GM23338 (cell line): ENCODE measurements at regions not wholly inside any gene's neighbourhood (a gene's known extent, or its start where the extent isn't known, plus 50 kb on each side); places are given as distances from the start of the nearest gene placed in this dataset.

Source experiments
- ATAC-seq: fragments of 200-7000 bp; cut with Tn5 transposase; 3 replicates; pipeline ENCODE4 v1.9.1; 2020
- DNase-seq: peaks from one replicate; pipeline ENCODE4 v3.0.0-alpha.2; 2015; ENCODE audit warnings: low spot score
- H2AFZ ChIP-seq: fragments of 200-600 bp; sonication (generic); 2 replicates; pipeline ENCODE4 v1.8.0; 2016; ENCODE audit warnings: antibody characterized with exemption, mild to moderate bottlenecking, moderate library complexity
- H3F3A ChIP-seq: fragments of 200-600 bp; sonication (generic); replicated peaks from 2 replicates; pipeline ENCODE4 v1.8.0; 2017; ENCODE audit warnings: antibody characterized with exemption, mixed run types, low read depth
- H3K27ac ChIP-seq: fragments of 200-600 bp; sonication (generic); 2 replicates; pipeline ENCODE4 v1.6.1; 2016; ENCODE audit warnings: low read depth
- H3K27me3 ChIP-seq: fragments of 200-600 bp; sonication (generic); 2 replicates; pipeline ENCODE4 v1.8.0; 2016; ENCODE audit warnings: mild to moderate bottlenecking, mixed run types, moderate library complexity; ENCODE audit not compliant: insufficient read depth
- H3K36me3 ChIP-seq: fragments of 200-600 bp; sonication (generic); 2 replicates; pipeline ENCODE4 v1.8.0; 2016; ENCODE audit warnings: mild to moderate bottlenecking; ENCODE audit not compliant: insufficient read depth
- H3K4me1 ChIP-seq: fragments of 200-600 bp; sonication (generic); 2 replicates; pipeline ENCODE4 v1.8.0; 2016; ENCODE audit warnings: mild to moderate bottlenecking, moderate library complexity; ENCODE audit not compliant: insufficient read depth
- H3K4me2 ChIP-seq: fragments of 200-600 bp; sonication (generic); 2 replicates; pipeline ENCODE4 v1.7.1; 2017; ENCODE audit warnings: mixed run types
- H3K4me3 ChIP-seq: fragments of 200-600 bp; sonication (generic); 2 replicates; pipeline ENCODE4 v1.6.1; 2016; ENCODE audit warnings: mixed run types
- H3K79me2 ChIP-seq: fragments of 200-600 bp; sonication (generic); replicated peaks from 2 replicates; pipeline ENCODE4 v1.8.0; 2017; ENCODE audit warnings: mild to moderate bottlenecking; ENCODE audit not compliant: insufficient read depth
- H3K9me2 ChIP-seq: fragments of 200-600 bp; sonication (generic); 2 replicates; pipeline ENCODE4 v1.8.0; 2017; ENCODE audit not compliant: insufficient read depth
- H4K20me1 ChIP-seq: fragments of 200-600 bp; sonication (generic); replicated peaks from 2 replicates; pipeline ENCODE4 v1.8.0; 2017; ENCODE audit warnings: mild to moderate bottlenecking; ENCODE audit not compliant: insufficient read depth
- H3K27ac Mint-ChIP-seq: 2 replicates; pipeline ENCODE4 v1.8.0; 2020; ENCODE audit warnings: inconsistent platforms, mild to moderate bottlenecking, moderate library complexity, mixed read lengths
- H3K27me3 Mint-ChIP-seq: 3 replicates; pipeline ENCODE4 v1.8.0; 2022; ENCODE audit warnings: low read depth, mild to moderate bottlenecking, moderate library complexity, mixed read lengths, inconsistent platforms; ENCODE audit not compliant: insufficient read depth, poor library complexity
- H3K36me3 Mint-ChIP-seq: 3 replicates; pipeline ENCODE4 v1.8.0; 2021; ENCODE audit warnings: low read depth, mild to moderate bottlenecking, inconsistent platforms, moderate library complexity, mixed read lengths
- H3K4me1 Mint-ChIP-seq: 3 replicates; pipeline ENCODE4 v1.8.0; 2020; ENCODE audit warnings: mild to moderate bottlenecking, inconsistent platforms, mixed read lengths
- H3K4me3 Mint-ChIP-seq: 3 replicates; pipeline ENCODE4 v1.8.0; 2021; ENCODE audit warnings: moderate library complexity, mild to moderate bottlenecking, inconsistent platforms, mixed read lengths
- H3K9me3 Mint-ChIP-seq: 3 replicates; pipeline ENCODE4 v1.8.0; 2020; ENCODE audit warnings: moderate library complexity, mild to moderate bottlenecking, inconsistent platforms, mixed read lengths
- EZH2 ChIP-seq: fragments of 200-600 bp; sonication (generic); IDR thresholded peaks from one replicate; pipeline ENCODE4 v1.8.0; 2017; ENCODE audit warnings: antibody characterized with exemption, mild to moderate bottlenecking, low read depth; ENCODE audit not compliant: unreplicated experiment
- EZH2phosphoT487 ChIP-seq: fragments of 200-600 bp; sonication (generic); IDR thresholded peaks from one replicate; pipeline ENCODE4 v1.8.1; 2018; ENCODE audit warnings: antibody characterized with exemption; ENCODE audit not compliant: unreplicated experiment
- JUNB ChIP-seq: IDR thresholded peaks from one replicate; pipeline ENCODE4 v1.6.1; 2016; ENCODE audit warnings: antibody characterized with exemption; ENCODE audit not compliant: unreplicated experiment
- NANOG ChIP-seq: IDR thresholded peaks from 2 replicates; pipeline ENCODE4 v1.6.1; 2016; ENCODE audit warnings: antibody characterized with exemption, borderline replicate concordance
- POLR2AphosphoS5 ChIP-seq: IDR thresholded peaks from 2 replicates; pipeline ENCODE4 v1.6.1; 2016; ENCODE audit warnings: antibody characterized with exemption, low read depth
- REST ChIP-seq: IDR thresholded peaks from one replicate; pipeline ENCODE4 v1.6.1; 2018; ENCODE audit warnings: antibody characterized with exemption; ENCODE audit not compliant: unreplicated experiment
- STAT1 ChIP-seq: IDR thresholded peaks from one replicate; pipeline ENCODE4 v1.6.1; 2016; ENCODE audit warnings: antibody characterized with exemption; ENCODE audit not compliant: unreplicated experiment
- ZNF331 ChIP-seq: fragments of 250-450 bp; sonication (Bioruptor Pico); IDR thresholded peaks from 2 replicates; pipeline ENCODE4 v1.5.0; 2020; ENCODE audit warnings: low read depth, mild to moderate bottlenecking, moderate library complexity

GRCh38 chr5:6163913-6164312 lies 214.4 kb downstream of the MED10 start (continued):
- TF ChIP-seq REST = no peak
- no peak for TF ChIP-seq STAT1
- no peak for TF ChIP-seq ZNF331 (CRISPR knock-in tag)
- no peak for TF ChIP-seq EZH2
- TF ChIP-seq POLR2AphosphoS5 = no peak
- no peak for TF ChIP-seq EZH2phosphoT487
- no peak for TF ChIP-seq JUNB
- no peak for TF ChIP-seq NANOG

DNA sequence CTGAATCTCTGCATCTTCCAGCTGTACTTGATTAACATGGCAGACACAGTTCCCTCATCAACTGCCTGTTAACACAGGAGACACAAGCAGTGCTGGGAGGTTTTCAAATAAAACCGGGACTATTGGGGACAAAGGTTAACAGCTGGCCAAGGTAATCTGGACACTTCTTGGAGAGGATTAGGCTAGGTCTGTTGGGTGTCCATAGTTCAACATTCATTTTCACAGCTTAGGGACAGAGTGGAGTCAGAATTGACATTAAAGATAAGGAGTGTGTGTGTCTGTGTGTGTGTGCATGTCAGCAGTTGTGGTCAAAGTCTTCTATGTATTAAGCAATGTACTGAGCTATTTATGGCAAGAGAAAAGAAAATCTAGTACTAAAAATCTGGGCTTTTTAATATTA lies 216.2 kb downstream of the MED10 start:
- Histone ChIP-seq H2AFZ (no peak overlapping the region), H3K36me3 (no peaks in the 10 kb centered on the region), H3K4me3 (no peak overlapping the region), H3K27me3 (no peaks in the 10 kb centered on the region), H3K4me1 (peaks cover 20% of the 10 kb centered on the region), H3F3A (no peaks in the 10 kb centered on the region), H3K4me2 (no peak overlapping the region), H4K20me1 (no peaks in the 10 kb centered on the region), H3K79me2 (no peaks in the 10 kb centered on the region), H3K27ac (no peak overlapping the region), H3K9me2 (no peaks in the 10 kb centered on the region)
- peaks cover 2% of the 10 kb centered on the region for H3K27me3 Mint-ChIP-seq
- H3K4me1 Mint-ChIP-seq = peaks cover 24% of the 10 kb centered on the region
- DNase-seq (no peak), ATAC-seq (no peak)
- TF ChIP-seq ZNF331 (CRISPR knock-in tag) (no peak), POLR2AphosphoS5 (no peak), REST (no peak)
- no peaks in the 10 kb centered on the region for H3K36me3 Mint-ChIP-seq
- H3K4me3 Mint-ChIP-seq = no peak overlapping the region
- H3K9me3 Mint-ChIP-seq = no peaks in the 10 kb centered on the region; the same call in 2 of the 3 replicates
- no peak overlapping the region for H3K27ac Mint-ChIP-seq
